CD14-positive monocyte (primary cell): ENCODE measurements at regions not wholly inside any gene's neighbourhood (a gene's known extent, or its start where the extent isn't known, plus 50 kb on each side); places are given as distances from the start of the nearest gene placed in this dataset.

Experiments
- DNase-seq, 3 donors: peaks; one replicate each; pipeline ENCODE4 v3.0.0-alpha.2; 2011 to 2022
- H2AFZ ChIP-seq: 2 replicates; pipeline ENCODE4 v1.6.0; 2012; ENCODE audit warnings: mild to moderate bottlenecking, low read depth, low read length, inconsistent platforms; ENCODE audit not compliant: insufficient read depth, poor library complexity, severe bottlenecking
- H3K27ac ChIP-seq, 2 donors: 1 replicate in 1 of 2; 2 replicates in 1 of 2; pipeline ENCODE4 v1.5.1; 2012 to 2013; ENCODE audit warnings: low read length in 2 of 2, control low read depth in 1 of 2, inconsistent platforms in 1 of 2, low read depth in 1 of 2, mild to moderate bottlenecking in 1 of 2
- H3K27me3 ChIP-seq, 2 donors: one replicate each; pipeline versions ENCODE4 v1.6.0 to v1.6.1; 2011 to 2013; ENCODE audit warnings: low read length in 2 of 2; ENCODE audit not compliant: control insufficient read depth in 2 of 2, insufficient read depth in 2 of 2
- H3K36me3 ChIP-seq, 2 donors: replicated peaks in 1 of 2; 1 replicate in 1 of 2; 2 replicates in 1 of 2; pipeline versions ENCODE4 v1.5.1 to v1.6.1; 2012 to 2013; ENCODE audit warnings: low read length in 2 of 2, control low read depth in 1 of 2, inconsistent platforms in 1 of 2, mild to moderate bottlenecking in 1 of 2; ENCODE audit not compliant: insufficient read depth in 2 of 2, control insufficient read depth in 1 of 2
- H3K4me1 ChIP-seq, 2 donors: 1 replicate in 1 of 2; 2 replicates in 1 of 2; pipeline versions ENCODE4 v1.5.1 to v1.6.1; 2012 to 2013; ENCODE audit warnings: low read length in 2 of 2, control low read depth in 1 of 2, inconsistent platforms in 1 of 2, mild to moderate bottlenecking in 1 of 2, moderate library complexity in 1 of 2; ENCODE audit not compliant: insufficient read depth in 2 of 2, control insufficient read depth in 1 of 2
- H3K4me2 ChIP-seq: replicated peaks from 2 replicates; pipeline ENCODE3; 2012; ENCODE audit warnings: low read length, moderate library complexity, mild to moderate bottlenecking; ENCODE audit not compliant: poor library complexity, severe bottlenecking; ENCODE audit errors: extremely low read depth
- H3K4me3 ChIP-seq, 3 experiments: fragments of 200-600 bp in 1 of 3; sonication (generic) in 1 of 3; replicated peaks in 1 of 3; 1 replicate in 2 of 3; 2 replicates in 1 of 3; pipeline ENCODE4 v1.5.1; 2011 to 2013; ENCODE audit warnings: low read length in 3 of 3, mild to moderate bottlenecking in 3 of 3, control low read depth in 2 of 3, low read depth in 2 of 3, inconsistent platforms in 1 of 3, moderate library complexity in 1 of 3
- H3K79me2 ChIP-seq: 2 replicates; pipeline ENCODE4 v1.6.0; 2012; ENCODE audit warnings: mild to moderate bottlenecking, control low read depth, inconsistent platforms, low read length, moderate library complexity; ENCODE audit not compliant: insufficient read depth
- H3K9ac ChIP-seq: 2 replicates; pipeline ENCODE4 v1.6.0; 2017; ENCODE audit warnings: low read length, mild to moderate bottlenecking; ENCODE audit not compliant: insufficient read depth, poor library complexity, severe bottlenecking
- H3K9me3 ChIP-seq, 2 donors: replicated peaks in 1 of 2; 1 replicate in 1 of 2; 2 replicates in 1 of 2; pipeline versions ENCODE4 v1.5.1 to v1.6.1; 2012 to 2013; ENCODE audit warnings: low read length in 2 of 2, control low read depth in 1 of 2; ENCODE audit not compliant: control insufficient read depth in 1 of 2, insufficient read depth in 1 of 2
- H4K20me1 ChIP-seq: 2 replicates; pipeline ENCODE4 v1.6.0; 2012; ENCODE audit warnings: mild to moderate bottlenecking, low read length, control low read depth, moderate library complexity; ENCODE audit not compliant: insufficient read depth
- H3K27ac Mint-ChIP-seq, 7 donors: one replicate each; pipeline ENCODE4 v1.8.0; 2020; ENCODE audit warnings: mild to moderate bottlenecking in 7 of 7, mixed read lengths in 7 of 7, moderate library complexity in 6 of 7, inconsistent platforms in 2 of 7
- H3K27me3 Mint-ChIP-seq, 3 donors: one replicate each; pipeline ENCODE4 v1.8.0; 2021 to 2022; ENCODE audit warnings: low read depth in 3 of 3, mild to moderate bottlenecking in 3 of 3, mixed read lengths in 3 of 3, moderate library complexity in 3 of 3, inconsistent platforms in 1 of 3
- H3K36me3 Mint-ChIP-seq, 2 donors: one replicate each; pipeline ENCODE4 v1.8.0; 2020; ENCODE audit warnings: mixed read lengths in 2 of 2, inconsistent platforms in 1 of 2, mild to moderate bottlenecking in 1 of 2
- H3K4me1 Mint-ChIP-seq: one replicate; pipeline ENCODE4 v1.8.0; 2020; ENCODE audit warnings: mild to moderate bottlenecking, mixed read lengths
- H3K4me3 Mint-ChIP-seq, 2 donors: one replicate each; pipeline ENCODE4 v1.8.0; 2020; ENCODE audit warnings: mild to moderate bottlenecking in 2 of 2, mixed read lengths in 2 of 2, moderate library complexity in 1 of 2
- H3K9me3 Mint-ChIP-seq, 7 donors: one replicate each; pipeline ENCODE4 v1.8.0; 2020 to 2022; ENCODE audit warnings: mixed read lengths in 7 of 7, mild to moderate bottlenecking in 6 of 7, moderate library complexity in 6 of 7, inconsistent platforms in 2 of 7
- CTCF ChIP-seq: fragments of 200-600 bp; IDR thresholded peaks from one replicate; pipeline ENCODE4 v1.8.0; 2022; ENCODE audit warnings: antibody characterized with exemption, mild to moderate bottlenecking
- WGBS: methylation state at CpG from one replicate; pipeline ENCODE4 v1.1.5; 2013; ENCODE audit warnings: missing lambda C conversion rate; ENCODE audit not compliant: insufficient coverage; 5-methylcytosine and 5-hydroxymethylcytosine counted together
- intact Hi-C, 2 donors: fragments of 100-400 bp; cut with micrococcal nuclease; formaldehyde crosslinking; loops; one replicate each; pipeline versions ENCODE4 v1.15.0 to v1.15.1; 2023

GRCh38 chr6:33888664-33889200 lies 84.9 kb upstream of the MLN start:
- H3K36me3 ChIP-seq, result no peaks in the 10 kb centered on the region
- Mint-ChIP-seq H3K9me3 (no peaks in the 10 kb centered on the region), H3K4me3 (no peak overlapping the region), H3K27me3 (peaks cover 0 to 10% (median 5%) of the 10 kb centered on the region in 3 donors), H3K27ac (no peak overlapping the region), H3K36me3 (no peaks in the 10 kb centered on the region), H3K4me1 (no peaks in the 10 kb centered on the region)
- DNase-seq, result no peak
- H3K79me2 ChIP-seq, result no peaks in the 10 kb centered on the region
- 100% methylated on average over 3 of the region's 9 CpGs for WGBS
- no peaks in the 10 kb centered on the region for H3K4me1 ChIP-seq
- no peaks in the 10 kb centered on the region for H4K20me1 ChIP-seq
- no peak overlapping the region for H3K4me3 ChIP-seq
- H3K27me3 ChIP-seq, result no peaks in the 10 kb centered on the region
- no peak overlapping the region for H3K9ac ChIP-seq
- no peak overlapping the region for H3K4me2 ChIP-seq
- TF ChIP-seq CTCF, result no peak
- H3K27ac ChIP-seq, result no peak overlapping the region
- intact Hi-C loops, result no loop called here
- no peak overlapping the region for H2AFZ ChIP-seq
- no peaks in the 10 kb centered on the region for H3K9me3 ChIP-seq

- H3K36me3 Mint-ChIP-seq, result no peaks in the 10 kb centered on the region
- Histone ChIP-seq H4K20me1 (no peaks in the 10 kb centered on the region), H2AFZ (no peak overlapping the region), H3K36me3 (no peaks in the 10 kb centered on the region), H3K27me3 (no peaks in the 10 kb centered on the region), H3K4me3 (no peak overlapping the region), H3K4me1 (no peaks in the 10 kb centered on the region), H3K9ac (no peak overlapping the region), H3K4me2 (no peak overlapping the region), H3K9me3 (no peaks in the 10 kb centered on the region), H3K27ac (no peak overlapping the region), H3K79me2 (no peaks in the 10 kb centered on the region)
- no peaks in the 10 kb centered on the region for H3K9me3 Mint-ChIP-seq
- H3K4me1 Mint-ChIP-seq, result no peaks in the 10 kb centered on the region
- no peak for TF ChIP-seq CTCF
- H3K27me3 Mint-ChIP-seq, result peaks cover 0 to 10% (median 5%) of the 10 kb centered on the region in 3 donors
- H3K4me3 Mint-ChIP-seq, result no peak overlapping the region
- intact Hi-C loops, result no loop called here
- DNase-seq, result no peak
- WGBS, result 93% methylated on average over 8 of the region's 10 CpGs
- H3K27ac Mint-ChIP-seq, result no peak overlapping the region
Measured at GRCh38 chr6:33888183-33888582, 84.4 kb upstream of the MLN start.
